ENCODE measurements at regions not wholly inside any gene's neighbourhood (a gene's known extent, or its start where the extent isn't known, plus 50 kb on each side); places are given as distances from the start of the nearest gene placed in this dataset.

DNA sequence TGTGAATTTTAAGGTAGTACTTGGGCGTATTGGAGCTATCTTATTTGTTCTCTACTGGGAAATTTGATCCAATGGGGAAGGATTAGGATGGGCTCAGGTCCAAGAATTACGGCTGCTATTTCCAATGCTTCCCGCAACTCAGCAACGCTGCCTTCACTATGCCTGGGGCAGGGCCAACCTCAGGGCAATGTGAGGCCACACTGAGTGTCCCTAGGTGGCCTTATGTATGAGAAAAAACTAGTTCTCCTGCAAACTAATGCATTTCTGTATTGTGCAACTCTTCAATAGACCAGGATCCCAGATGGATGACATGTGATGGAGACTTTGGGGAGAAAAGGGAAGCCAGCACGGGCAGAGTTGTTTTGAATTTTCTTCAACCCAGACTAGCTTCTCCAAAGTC lies 168.1 kb downstream of the DUSP10 start:
- H3K4me2 ChIP-seq (ENCODE audit: low read length), result no peak overlapping the region
- no peaks in the 10 kb centered on the region for H3F3A ChIP-seq (ENCODE audit: insufficient read depth, low read length, poor library complexity, severe bottlenecking)
- TF ChIP-seq, protein P1, sequence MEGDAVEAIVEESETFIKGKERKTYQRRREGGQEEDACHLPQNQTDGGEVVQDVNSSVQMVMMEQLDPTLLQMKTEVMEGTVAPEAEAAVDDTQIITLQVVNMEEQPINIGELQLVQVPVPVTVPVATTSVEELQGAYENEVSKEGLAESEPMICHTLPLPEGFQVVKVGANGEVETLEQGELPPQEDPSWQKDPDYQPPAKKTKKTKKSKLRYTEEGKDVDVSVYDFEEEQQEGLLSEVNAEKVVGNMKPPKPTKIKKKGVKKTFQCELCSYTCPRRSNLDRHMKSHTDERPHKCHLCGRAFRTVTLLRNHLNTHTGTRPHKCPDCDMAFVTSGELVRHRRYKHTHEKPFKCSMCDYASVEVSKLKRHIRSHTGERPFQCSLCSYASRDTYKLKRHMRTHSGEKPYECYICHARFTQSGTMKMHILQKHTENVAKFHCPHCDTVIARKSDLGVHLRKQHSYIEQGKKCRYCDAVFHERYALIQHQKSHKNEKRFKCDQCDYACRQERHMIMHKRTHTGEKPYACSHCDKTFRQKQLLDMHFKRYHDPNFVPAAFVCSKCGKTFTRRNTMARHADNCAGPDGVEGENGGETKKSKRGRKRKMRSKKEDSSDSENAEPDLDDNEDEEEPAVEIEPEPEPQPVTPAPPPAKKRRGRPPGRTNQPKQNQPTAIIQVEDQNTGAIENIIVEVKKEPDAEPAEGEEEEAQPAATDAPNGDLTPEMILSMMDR (IDR thresholded peaks at IDR 0.05; ENCODE audit: poor library complexity, severe bottlenecking), result no peak
- TF ChIP-seq RAD21 (conservative IDR thresholded peaks at IDR 0.05), result no peak
- TF ChIP-seq, protein P2, sequence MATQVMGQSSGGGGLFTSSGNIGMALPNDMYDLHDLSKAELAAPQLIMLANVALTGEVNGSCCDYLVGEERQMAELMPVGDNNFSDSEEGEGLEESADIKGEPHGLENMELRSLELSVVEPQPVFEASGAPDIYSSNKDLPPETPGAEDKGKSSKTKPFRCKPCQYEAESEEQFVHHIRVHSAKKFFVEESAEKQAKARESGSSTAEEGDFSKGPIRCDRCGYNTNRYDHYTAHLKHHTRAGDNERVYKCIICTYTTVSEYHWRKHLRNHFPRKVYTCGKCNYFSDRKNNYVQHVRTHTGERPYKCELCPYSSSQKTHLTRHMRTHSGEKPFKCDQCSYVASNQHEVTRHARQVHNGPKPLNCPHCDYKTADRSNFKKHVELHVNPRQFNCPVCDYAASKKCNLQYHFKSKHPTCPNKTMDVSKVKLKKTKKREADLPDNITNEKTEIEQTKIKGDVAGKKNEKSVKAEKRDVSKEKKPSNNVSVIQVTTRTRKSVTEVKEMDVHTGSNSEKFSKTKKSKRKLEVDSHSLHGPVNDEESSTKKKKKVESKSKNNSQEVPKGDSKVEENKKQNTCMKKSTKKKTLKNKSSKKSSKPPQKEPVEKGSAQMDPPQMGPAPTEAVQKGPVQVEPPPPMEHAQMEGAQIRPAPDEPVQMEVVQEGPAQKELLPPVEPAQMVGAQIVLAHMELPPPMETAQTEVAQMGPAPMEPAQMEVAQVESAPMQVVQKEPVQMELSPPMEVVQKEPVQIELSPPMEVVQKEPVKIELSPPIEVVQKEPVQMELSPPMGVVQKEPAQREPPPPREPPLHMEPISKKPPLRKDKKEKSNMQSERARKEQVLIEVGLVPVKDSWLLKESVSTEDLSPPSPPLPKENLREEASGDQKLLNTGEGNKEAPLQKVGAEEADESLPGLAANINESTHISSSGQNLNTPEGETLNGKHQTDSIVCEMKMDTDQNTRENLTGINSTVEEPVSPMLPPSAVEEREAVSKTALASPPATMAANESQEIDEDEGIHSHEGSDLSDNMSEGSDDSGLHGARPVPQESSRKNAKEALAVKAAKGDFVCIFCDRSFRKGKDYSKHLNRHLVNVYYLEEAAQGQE (IDR thresholded peaks at IDR 0.05; ENCODE audit: borderline replicate concordance), result no peak
- no peak for TF ChIP-seq POLR2AphosphoS5 (IDR thresholded peaks at IDR 0.05)
- no peaks in the 10 kb centered on the region for H3K36me3 ChIP-seq (ENCODE audit: insufficient read depth, low read length)
- no peaks in the 10 kb centered on the region for H3K9me3 ChIP-seq (ENCODE audit: low read length)
- H3K79me2 ChIP-seq (replicated peaks; ENCODE audit: insufficient read depth, low read length), result no peaks in the 10 kb centered on the region
- no peak overlapping the region for H3K4me3 ChIP-seq (ENCODE audit: low read length)
- H2AFZ ChIP-seq (ENCODE audit: low read depth, low read length), result no peak overlapping the region
- no peaks in the 10 kb centered on the region for H3K27me3 ChIP-seq (ENCODE audit: insufficient read depth, low read depth, low read length)
- H3K9ac ChIP-seq (ENCODE audit: low read length), result no peak overlapping the region
- H3K27ac ChIP-seq (ENCODE audit: low read length), result no peak overlapping the region
- H3K9me2 ChIP-seq (ENCODE audit: insufficient read depth, low read length), result no peaks in the 10 kb centered on the region
- H4K20me1 ChIP-seq (ENCODE audit: insufficient read depth), result no peaks in the 10 kb centered on the region

- Histone ChIP-seq H3K9ac (ENCODE audit: low read length) (no peak overlapping the region), H3K36me3 (ENCODE audit: insufficient read depth, low read length) (no peaks in the 10 kb centered on the region), H3K79me2 (replicated peaks; ENCODE audit: insufficient read depth, low read length) (no peaks in the 10 kb centered on the region), H3K27ac (ENCODE audit: low read length) (no peak overlapping the region), H2AFZ (ENCODE audit: low read depth, low read length) (no peak overlapping the region), H3K27me3 (ENCODE audit: insufficient read depth, low read depth, low read length) (no peaks in the 10 kb centered on the region), H3K4me3 (ENCODE audit: low read length) (no peak overlapping the region), H3K9me3 (ENCODE audit: low read length) (no peaks in the 10 kb centered on the region), H3K9me2 (ENCODE audit: insufficient read depth, low read length) (no peaks in the 10 kb centered on the region), H4K20me1 (ENCODE audit: insufficient read depth) (no peaks in the 10 kb centered on the region), H3F3A (ENCODE audit: insufficient read depth, low read length, poor library complexity, severe bottlenecking) (no peaks in the 10 kb centered on the region), H3K4me2 (ENCODE audit: low read length) (no peak overlapping the region)
- TF ChIP-seq MXI1 (conservative IDR thresholded peaks at IDR 0.05; ENCODE audit: poor library complexity, severe bottlenecking) (no peak), EZH2 (IDR thresholded peaks at IDR 0.05; ENCODE audit: borderline replicate concordance, insufficient read depth, low read length, poor library complexity, severe bottlenecking) (no peak), SMC3 (conservative IDR thresholded peaks at IDR 0.05; ENCODE audit: poor library complexity) (no peak), POLR2AphosphoS5 (IDR thresholded peaks at IDR 0.05) (no peak), TAF1 (IDR thresholded peaks at IDR 0.05; ENCODE audit: low read depth) (no peak), EP300 (conservative IDR thresholded peaks at IDR 0.05; ENCODE audit: poor library complexity, severe bottlenecking) (no peak), RAD21 (conservative IDR thresholded peaks at IDR 0.05) (no peak)
- TF ChIP-seq, protein P2 (IDR thresholded peaks at IDR 0.05; ENCODE audit: borderline replicate concordance), result no peak
- TF ChIP-seq, protein P1 (IDR thresholded peaks at IDR 0.05; ENCODE audit: poor library complexity, severe bottlenecking), result no peak
These were observed 167.4 kb downstream of the DUSP10 start for GRCh38 chr1:221574529-221574928.
